ENCODE measurements at regions not wholly inside any gene's neighbourhood (a gene's known extent, or its start where the extent isn't known, plus 50 kb on each side); places are given as distances from the start of the nearest gene placed in this dataset.
A peak's percentile ranks its signal among the peaks of the same experiment; 100 is the strongest.
"Not testable (repeated sequence)": the region's sequence is repeated elsewhere in the genome, so short reads cannot be mapped to it uniquely, and the experiment has no call there.

DNA sequence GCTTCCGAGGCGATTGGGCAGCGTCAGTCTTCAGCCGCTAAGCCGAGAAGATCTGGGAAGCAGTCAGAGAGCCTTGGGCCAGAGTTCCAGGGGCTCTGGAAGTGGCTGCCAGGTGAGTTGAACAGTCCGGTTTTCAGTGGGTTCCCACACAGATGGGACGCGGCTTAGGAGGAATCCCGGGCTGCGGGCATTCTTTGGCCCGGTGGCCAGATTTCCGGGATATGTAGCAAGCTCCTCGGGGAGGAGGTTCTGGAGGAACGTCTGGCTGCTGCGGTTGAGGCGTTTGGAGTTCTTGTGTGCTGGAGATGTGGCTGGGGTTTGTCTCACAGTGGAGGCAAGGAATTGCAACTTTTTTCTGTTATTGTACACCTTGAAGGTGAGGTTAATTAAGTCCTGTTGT, 182.6 kb downstream of the CD83 start:
- DNase-seq = not testable (repeated sequence)

DNA sequence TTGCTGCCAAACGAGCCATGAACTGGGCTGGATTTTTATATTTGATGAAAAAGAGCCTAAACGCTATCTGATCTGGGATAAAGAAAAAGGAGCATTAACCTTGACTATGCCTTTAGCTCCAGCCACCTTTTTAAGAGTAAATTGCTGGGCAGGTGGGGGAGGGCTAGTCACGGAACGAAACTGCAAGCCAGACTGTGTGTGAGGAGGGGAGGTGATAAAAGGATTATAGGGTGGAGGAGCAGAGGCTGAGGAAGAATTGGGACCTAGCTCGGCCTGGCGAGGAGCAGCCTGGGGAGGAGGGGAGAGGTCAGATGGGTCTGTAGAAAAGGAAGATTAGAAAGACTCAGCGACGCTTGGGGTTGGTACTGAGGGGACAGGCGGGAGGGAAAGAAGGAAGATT, 183.1 kb downstream of the CD83 start:
- DNase-seq = not testable (repeated sequence)

DNA sequence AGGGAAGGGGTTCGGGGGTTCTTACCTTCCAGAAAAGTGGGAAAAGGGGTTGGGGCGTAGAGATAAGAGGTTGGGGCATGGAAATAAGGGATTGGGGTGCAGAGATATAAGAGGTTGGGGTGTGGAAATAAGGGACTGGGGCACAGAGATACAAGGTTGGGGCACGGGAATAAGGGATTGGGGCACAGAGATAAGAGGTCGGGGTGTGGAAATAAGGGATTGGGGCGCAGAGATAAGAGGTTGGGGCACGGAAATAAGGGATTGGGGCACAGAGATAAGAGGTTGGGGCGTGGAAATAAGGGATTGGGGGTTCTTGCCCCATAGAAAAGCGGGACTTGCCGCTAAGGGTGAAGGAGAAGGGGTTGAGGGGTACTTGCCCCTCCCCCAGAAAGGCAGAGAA, 183.9 kb downstream of the CD83 start:
- not testable (repeated sequence) for DNase-seq

DNA sequence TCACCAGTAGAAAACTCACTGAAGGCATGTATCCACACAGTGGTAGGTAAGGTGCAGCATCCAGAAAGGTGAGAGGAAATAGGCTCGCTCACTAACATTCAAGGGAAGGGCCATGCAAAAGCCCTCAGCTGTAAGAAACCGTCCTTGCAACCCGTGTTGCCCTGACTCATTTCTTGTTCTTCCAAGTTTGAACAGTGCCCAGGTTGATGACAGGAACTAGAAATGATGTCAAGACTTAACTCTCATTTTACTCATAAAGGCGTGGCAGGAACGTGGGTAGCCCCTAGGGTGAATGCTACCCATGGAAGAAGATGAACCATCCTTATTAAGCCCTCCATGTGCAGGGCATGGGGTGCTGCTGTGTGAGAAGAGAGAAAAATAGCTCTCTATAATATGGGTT, 187.6 kb downstream of the CD83 start:
- peak; percentile 31 to 35 for DNase-seq

DNA sequence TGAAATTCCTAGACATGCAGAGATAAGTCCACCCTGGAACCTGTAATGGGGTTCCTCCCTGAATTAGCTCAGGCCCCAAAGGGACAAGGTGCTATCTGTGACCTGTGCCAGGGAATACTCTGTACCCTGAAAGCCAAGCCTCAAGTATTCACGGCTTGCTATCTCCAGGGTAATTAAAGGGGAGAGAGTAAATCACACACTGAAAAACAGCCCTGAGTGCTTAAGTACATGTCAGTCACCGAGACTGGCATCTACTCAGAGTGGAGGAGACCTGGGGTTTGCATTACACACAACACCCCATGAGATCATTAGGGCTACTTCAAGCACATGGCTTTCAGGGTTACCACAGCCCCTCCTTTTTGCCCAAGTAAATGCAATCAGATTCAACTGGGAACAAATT, 188.1 kb downstream of the CD83 start:
- DNase-seq = no peak

DNA sequence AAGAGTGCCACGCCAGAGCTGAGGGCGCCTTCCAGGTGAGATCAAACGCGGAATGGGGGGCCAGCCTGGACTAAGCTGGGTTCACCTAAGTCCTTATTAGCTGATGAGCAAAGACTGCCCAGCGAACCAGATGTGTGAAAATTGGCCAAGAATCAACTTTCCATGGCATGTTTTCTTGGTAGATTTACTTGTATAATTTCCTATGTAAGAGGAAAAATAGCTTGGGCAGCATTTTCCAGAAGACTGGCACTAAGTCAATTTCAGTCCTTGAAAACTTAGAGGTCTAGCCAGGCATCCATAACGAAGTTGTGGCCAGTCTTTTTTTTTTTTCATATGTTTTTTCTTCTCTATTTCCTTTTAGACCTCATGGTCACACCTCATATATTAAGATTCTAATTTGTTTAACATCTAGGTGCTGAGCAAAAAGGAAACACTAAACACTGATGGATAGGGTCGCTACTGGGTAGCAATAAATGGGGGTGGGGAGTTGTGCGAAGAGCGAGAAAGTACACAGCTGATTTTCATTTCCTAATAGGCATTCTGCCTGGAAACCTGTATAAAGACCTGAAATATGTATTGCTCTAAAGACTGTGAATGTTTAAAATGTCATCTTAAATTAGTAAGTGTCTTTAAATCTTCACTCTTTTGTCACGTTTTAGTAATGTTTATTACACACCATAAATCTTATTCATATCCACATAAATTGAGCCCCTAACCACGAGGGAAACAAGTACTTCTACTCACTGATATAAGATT, 188.8 kb downstream of the CD83 start:
- no peak for DNase-seq

DNA sequence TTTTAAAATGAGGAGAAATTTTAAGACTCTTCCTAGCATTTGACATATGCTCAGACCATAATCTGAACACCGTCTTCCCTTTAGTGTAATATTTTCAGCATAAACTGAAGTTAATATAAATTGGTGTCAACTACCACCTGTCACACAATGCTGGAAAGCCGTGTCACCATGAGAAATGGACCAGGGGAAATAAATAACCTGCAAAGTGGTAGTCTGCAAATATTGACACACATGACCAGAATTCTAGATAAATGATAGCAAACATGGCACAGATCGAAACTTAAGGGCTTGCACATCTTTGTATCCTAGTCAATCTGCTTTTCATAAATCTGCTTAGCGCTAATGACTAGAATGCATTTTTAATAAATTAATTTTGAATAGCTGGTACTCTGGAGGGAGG, 191.9 kb downstream of the CD83 start:
- no peak for DNase-seq

DNA sequence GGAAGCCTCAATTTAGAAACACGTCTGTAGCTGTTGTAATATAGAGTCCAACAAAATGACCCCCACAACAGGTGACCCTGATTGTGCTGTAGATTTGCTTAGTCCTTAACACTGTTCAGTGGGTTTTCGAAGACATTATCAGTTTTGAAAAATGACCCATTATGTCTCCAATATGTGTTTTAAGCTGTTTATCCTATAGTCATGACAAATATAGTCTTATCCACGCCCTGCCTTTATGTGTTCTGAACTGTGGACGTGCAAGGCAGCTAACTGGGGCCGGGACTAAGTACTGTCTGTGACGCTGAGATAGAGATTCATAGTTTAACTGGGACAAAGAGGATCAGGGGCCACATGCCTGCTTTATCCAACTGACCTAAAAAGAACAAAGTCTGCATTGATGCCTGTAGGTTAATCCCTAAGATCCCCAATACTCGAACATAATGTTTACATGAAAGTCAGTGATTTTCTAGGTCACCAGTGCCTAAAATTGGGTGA, 192.4 kb downstream of the CD83 start:
- DNase-seq = no peak

DNA sequence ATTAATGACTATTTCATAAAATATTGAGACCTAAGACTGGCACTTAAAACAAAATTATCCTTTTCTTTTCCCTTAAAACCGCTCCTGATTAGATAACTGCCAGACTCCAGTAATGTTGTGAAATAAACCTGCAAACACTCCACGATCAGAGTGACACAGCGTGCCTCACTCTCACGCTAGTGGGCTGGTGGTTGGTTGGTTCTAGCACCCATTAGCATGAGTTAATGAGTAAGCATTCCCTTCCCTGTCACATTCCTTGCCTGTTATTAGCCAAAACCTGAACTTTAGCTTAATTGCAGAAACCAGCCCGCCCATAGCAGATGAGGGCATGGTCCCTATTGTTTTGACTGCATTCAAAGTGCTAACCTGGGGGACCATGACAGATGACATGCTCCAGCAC, 193.4 kb downstream of the CD83 start:
- no peak for DNase-seq

DNA sequence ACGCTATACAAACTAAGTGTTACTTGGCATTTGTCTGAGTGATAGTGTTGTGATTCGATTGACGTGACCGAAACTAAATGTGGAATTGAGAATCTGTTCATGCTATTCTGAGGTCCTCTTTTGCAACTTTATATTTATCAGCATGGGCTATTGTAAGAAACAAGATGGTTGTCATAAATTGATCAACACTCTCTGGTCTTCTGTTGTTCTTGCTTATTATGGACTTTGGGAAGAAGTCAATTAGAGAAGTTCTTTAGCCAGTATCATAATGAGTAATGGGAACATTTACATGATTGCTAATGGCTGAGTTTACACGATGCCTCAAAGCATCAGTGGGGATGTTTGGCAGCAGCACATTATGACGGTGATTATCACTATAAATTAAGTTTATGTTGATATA, 195.0 kb downstream of the CD83 start:
- DNase-seq = no peak

DNA sequence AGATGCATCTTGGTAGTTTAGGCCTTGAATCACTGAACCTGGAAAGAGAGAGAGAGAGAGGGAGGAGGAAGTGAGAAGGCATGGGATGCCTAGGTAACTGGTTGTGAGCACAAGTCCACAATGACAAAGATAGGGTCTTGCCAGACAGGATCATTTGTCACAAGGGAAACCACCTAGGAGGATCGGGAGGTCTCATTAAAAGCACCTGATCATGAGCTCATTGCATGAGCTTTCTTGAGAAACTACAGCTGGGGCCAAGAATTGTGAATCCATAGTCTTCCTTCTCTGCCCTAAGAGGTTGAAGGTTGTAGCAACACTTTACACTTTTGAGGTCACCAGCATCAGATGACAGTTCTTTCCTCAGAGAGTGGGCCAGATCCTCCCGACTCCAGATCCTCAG, 195.7 kb downstream of the CD83 start:
- no peak for DNase-seq

DNA sequence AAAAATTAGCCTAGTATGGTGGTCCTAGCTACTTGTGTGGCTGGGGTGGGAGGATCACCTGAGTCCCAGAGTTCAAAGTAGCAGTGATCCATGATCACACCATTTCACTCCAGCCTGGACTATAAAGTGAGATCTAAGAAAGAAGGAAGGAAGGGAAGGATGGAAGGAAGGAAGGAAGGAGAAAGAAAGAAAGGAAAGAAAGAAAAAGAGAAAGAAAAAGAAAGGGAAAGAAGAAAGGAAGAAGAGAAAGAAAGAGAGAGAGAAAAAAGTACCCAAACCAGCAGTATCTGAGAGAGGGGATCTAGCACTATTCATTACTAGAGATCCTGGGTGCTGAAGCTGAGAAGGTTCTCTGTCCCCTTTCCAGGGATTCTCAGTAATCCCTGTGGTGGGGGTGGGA, 197.8 kb downstream of the CD83 start:
- no peak for DNase-seq

DNA sequence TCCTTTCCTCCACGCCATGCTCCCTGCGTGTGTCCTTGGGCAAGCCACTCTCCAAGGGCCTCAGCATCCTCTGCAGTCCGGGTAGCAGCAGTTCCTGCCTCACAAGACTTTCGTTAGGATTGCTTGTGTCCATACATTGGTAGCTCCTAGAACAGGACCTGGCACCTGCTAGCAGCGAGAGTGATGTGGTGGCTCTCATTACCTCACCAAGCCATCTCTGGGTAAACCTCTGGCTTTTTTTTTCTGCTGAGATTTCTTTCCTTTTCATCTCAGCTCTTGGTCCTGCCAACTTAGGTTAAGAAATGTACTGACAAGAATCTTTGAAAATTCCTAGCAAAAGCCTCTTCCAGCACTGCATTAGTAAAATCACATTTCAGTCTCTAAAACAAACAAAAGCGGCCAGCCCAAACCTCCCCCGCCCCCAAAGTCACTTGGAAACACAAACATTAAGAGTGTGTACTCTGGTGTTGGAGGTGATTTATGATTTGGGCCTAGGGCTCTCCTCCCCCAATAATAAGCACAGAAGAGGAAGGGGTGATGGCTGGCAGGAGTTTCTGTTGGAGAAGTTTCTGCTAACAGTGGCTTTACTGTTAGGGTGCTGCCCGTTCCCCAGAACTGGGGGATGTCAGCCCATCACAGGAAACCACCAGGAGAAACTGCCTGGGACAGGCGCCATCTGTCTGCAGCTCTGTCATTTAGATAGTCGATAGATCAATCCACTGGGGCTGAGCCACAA, 199.2 kb downstream of the CD83 start:
- peak in 1 of 2 experiments; percentile 42 for DNase-seq

DNA sequence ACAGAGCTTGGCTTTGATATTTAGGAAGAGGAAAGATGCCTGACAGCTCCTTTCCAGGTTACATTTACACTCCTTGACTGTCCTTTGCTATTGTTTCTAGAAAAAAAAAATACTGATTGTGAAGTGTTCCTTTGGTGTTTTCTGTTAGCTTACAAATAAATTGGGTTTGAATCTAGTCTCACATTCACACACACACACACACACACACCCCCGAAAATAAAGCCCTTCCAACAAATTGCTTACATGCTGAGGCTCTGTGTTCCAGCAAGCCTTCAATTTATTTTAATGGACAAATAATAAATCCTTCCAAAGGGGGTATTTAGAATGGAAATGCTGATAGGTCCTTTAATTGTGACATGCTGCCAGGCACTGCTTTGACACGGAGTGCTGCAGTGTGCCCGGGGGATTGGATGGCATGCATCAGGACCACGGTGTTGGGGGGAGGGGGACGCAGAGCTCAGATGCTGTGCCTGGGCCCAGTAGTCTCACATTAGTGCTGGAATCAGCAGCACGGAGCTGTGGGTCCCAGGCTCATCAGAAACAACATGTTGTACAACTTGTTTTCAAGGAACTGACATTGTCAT, 199.9 kb downstream of the CD83 start:
- DNase-seq = no peak

DNA sequence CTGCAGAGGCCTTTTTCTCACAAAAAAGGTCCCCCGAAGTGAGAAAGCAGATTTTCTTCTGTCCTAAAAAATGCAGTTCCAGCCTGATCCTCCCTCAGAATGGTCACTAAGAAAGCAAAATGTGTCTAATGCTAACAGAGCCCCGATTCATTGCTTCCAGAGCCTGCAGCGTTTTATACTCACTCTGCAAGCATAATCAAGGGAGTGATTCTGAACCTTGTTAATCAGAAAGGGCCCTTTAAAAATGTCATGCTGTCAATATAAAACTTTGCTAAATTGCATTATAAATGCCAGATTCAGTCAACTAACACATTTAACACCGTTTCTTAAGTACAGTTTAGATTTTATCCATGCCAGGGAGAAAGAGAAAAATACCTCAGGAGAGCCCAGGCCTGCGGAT, 202.8 kb downstream of the CD83 start:
- no peak for DNase-seq

DNA sequence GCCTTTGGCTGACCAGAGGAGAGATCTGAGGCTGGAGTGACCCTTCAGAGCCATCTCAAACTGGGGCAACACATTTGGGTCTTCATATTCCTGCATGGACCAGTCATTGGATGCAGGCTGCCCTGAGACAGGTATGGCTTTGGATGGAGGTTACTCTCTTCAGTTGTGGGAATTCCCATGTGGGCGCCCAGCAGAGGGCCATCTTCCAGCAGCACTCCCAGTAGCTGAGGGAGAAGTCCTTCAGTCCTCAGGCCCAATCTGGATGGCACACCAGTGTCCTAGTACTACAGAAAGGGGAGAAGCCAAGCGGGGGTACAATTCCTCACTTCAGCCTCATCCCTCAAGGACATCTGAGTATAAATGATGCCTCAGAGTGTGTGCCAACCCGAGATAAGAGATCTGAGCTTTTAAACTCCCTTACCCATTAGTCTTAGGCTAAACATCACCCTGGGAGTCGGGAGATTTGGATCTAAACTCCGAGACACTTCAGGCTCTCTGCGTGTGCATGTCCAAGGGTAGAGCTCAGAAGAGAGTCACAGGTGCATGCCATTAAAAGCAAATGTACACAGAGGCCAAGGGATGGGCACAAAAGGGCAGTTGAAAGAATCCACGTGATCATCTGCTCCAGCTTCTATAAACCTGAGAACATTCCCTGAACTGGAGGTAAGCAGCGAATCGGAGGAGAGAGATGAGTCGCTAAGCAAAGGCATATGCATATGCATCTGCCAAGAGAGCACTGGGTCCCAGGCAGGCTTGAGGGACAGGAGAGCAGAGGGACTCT, 204.6 kb downstream of the CD83 start:
- no peak for DNase-seq

DNA sequence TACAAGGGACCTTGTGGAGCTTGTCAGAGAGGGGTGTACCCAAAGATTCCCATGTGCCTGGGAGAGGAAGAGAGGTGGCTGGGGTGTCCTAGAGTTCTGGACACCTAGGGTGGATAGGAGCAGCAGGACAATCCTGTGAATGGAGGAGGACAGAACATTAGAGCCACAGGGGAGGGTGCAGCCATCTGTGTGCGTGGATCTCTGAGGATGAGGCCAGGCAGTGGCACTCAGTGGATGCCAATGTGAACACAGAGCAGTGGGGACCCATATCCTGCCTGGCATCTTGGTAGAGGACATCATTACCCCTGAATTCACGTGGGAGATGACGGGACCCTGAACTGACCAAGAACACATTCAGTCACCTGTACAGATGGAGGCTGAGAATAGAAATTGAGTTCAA, 205.3 kb downstream of the CD83 start:
- no peak for DNase-seq

DNA sequence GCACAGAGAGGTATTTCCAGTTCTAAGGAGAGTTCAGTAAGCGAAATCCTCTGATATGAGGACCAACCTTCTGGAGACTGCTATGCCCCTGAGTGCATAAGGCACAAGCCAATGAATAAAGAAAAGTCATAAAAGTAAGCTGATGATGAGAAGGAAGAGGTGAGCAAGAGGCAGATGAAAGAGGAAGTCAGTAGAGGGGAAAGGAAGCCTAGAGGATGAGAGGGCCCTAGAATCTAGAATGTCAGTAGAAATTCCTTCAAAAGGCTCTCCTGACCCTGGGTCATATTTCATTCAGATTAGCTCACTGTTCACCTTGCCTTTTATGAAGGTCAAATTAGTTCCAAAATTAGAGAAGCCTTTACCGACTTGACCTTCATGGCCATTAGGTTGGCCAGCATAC, 209.2 kb downstream of the CD83 start:
- no peak for DNase-seq

DNA sequence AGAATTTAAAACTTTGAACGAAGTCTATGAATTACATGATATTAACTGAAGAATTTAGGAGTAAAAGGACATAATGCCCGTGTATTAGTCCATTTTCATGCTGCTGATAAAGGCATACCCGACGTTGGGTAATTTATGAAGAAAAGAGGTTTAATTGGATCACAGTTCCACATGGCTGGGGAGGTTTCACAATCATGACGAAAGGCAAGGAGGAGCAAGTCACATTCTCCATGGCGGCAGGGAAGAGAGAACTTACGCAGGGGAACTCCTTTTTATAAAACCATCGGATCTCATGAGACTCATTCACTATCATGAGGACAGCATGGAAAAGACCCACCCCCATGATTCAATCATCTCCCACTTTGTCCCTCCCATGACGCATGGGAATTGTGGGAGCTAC, 210.6 kb downstream of the CD83 start:
- no peak for DNase-seq

DNA sequence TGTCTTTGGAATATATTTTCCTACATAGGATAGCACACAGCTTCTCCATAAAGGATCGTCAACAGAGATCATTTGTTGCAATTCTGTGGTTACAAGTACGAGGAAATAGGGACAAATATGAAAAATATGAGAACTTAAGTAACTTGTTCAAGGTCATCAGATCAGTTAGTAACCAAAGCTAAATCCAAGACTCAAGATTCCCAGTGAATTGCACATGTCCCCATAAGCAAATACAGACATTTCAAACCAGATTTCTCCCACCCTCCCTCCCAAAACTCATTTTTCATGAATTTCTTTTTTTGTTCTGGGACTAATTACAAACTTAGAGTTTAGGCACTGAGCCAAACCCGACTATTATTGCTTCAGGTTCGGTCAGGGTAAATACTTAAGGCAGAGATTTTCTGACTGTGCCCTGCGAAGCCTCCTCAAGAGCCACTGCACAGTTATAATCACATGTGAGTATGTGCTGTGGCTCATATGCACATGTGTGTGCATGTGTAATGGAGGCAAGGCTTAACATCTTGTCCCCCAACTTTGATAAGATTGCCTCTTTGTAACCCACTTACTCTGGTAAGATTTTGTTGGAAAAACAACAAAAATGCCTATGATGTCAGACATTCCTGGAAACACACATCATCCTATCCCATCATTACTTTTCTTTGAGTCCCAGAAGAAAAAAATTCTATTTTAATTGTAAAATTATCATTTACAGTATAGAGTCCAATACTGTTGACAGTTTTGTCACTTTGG, 216.2 kb downstream of the CD83 start:
- no peak for DNase-seq

DNA sequence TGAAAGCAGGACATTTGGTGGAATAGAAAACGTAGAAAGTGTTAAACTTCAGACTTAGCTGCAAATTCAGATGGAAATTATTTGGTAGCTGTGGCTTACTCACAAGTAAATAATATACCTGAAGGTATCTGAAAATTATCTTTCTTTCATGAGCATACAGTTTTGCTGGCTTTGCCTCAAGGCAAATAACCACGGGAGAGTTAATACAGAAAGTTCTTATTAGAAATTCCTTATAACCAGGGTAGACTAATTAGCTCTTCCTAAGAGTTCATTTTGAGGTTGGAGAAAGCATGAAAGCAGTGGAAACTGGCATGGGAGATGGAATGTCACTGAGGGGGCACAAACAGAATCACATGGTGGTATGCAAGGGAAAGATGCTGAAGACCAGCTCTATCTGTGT, 217.5 kb downstream of the CD83 start:
- DNase-seq = no peak

DNA sequence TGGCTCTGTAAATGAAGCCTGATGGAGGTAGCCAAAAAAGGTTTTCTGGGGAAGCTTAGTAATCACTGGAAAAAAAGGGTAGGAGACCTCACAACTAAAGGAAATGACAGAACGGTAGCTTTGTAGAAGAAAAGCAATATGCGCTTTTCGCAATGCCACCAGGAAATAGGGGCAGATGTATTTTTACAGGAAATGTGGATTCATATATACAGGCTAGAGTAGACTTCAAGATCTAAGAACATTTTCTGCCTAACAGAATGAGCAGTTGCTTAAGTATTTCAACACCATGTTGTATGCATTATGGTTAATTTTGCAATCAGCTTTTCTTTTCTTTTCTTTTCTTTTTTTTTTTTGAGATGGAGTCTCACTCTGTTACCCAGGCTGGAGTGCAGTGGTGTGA, 219.6 kb downstream of the CD83 start:
- DNase-seq = no peak

DNA sequence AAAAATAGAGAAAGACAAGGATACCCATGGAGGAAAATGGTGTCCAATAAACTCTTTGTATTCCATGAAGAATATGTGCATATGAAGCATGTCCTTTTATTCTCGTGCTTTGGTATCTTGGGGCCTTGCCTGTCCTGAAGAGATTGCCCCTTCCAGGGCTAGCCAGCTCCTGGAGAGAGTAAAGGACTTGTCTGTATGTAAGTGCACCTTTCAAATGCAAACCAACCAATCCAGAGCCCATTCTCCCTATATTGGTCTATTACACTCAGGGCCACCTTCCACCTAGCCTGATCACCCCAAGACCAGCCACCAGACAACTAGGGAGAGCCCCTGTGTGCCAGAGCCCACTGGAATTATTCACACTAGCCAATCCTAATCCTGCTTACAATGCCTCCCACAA, 221.6 kb downstream of the CD83 start:
- DNase-seq = no peak

Measured in activated T-cell treated with anti-CD3 and anti-CD28 coated beads, Interleukin-2, amount 50 U/mL, for 48 hours (primary cell).